ENCODE measurements at regions not wholly inside any gene's neighbourhood (a gene's known extent, or its start where the extent isn't known, plus 50 kb on each side); places are given as distances from the start of the nearest gene placed in this dataset.

DNA sequence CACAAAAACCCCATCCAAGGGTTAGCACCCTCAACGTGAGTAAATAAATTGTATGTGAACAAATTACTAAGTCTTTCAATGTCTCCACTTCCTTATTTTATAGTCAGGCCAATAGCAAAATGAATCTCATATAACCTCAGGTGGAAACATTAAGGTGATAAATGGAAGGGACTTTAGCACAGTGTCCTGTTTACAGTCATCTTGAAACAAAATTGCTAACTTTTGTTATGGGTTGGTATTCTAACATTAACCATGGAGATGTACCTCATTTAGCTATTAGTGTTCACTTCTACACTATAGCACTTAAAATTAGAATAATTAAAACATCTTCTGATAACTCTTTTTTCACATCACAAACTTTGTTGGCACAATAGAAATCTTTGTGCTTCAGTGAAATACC is 255.8 kb upstream of the CNTNAP2 start:
- TF ChIP-seq MAZ (IDR thresholded peaks at IDR 0.05; ENCODE audit: borderline replicate concordance, low read depth, low read length) = no peak
- TF ChIP-seq ZSCAN20 (CRISPR knock-in tag; IDR thresholded peaks at IDR 0.05) = no peak
- TF ChIP-seq KDM1A (IDR thresholded peaks at IDR 0.05; ENCODE audit: low read depth) = no peak
- no peak for TF ChIP-seq RFX5 (IDR thresholded peaks at IDR 0.05)
- TF ChIP-seq, protein P1, sequence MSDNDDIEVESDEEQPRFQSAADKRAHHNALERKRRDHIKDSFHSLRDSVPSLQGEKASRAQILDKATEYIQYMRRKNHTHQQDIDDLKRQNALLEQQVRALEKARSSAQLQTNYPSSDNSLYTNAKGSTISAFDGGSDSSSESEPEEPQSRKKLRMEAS (IDR thresholded peaks at IDR 0.05) = no peak
- TF ChIP-seq, protein P2, sequence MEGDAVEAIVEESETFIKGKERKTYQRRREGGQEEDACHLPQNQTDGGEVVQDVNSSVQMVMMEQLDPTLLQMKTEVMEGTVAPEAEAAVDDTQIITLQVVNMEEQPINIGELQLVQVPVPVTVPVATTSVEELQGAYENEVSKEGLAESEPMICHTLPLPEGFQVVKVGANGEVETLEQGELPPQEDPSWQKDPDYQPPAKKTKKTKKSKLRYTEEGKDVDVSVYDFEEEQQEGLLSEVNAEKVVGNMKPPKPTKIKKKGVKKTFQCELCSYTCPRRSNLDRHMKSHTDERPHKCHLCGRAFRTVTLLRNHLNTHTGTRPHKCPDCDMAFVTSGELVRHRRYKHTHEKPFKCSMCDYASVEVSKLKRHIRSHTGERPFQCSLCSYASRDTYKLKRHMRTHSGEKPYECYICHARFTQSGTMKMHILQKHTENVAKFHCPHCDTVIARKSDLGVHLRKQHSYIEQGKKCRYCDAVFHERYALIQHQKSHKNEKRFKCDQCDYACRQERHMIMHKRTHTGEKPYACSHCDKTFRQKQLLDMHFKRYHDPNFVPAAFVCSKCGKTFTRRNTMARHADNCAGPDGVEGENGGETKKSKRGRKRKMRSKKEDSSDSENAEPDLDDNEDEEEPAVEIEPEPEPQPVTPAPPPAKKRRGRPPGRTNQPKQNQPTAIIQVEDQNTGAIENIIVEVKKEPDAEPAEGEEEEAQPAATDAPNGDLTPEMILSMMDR (IDR thresholded peaks at IDR 0.05) = no peak
- TF ChIP-seq, protein P3, sequence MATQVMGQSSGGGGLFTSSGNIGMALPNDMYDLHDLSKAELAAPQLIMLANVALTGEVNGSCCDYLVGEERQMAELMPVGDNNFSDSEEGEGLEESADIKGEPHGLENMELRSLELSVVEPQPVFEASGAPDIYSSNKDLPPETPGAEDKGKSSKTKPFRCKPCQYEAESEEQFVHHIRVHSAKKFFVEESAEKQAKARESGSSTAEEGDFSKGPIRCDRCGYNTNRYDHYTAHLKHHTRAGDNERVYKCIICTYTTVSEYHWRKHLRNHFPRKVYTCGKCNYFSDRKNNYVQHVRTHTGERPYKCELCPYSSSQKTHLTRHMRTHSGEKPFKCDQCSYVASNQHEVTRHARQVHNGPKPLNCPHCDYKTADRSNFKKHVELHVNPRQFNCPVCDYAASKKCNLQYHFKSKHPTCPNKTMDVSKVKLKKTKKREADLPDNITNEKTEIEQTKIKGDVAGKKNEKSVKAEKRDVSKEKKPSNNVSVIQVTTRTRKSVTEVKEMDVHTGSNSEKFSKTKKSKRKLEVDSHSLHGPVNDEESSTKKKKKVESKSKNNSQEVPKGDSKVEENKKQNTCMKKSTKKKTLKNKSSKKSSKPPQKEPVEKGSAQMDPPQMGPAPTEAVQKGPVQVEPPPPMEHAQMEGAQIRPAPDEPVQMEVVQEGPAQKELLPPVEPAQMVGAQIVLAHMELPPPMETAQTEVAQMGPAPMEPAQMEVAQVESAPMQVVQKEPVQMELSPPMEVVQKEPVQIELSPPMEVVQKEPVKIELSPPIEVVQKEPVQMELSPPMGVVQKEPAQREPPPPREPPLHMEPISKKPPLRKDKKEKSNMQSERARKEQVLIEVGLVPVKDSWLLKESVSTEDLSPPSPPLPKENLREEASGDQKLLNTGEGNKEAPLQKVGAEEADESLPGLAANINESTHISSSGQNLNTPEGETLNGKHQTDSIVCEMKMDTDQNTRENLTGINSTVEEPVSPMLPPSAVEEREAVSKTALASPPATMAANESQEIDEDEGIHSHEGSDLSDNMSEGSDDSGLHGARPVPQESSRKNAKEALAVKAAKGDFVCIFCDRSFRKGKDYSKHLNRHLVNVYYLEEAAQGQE (IDR thresholded peaks at IDR 0.05) = no peak
- no peak for TF ChIP-seq JUNB (IDR thresholded peaks at IDR 0.05)
- TF ChIP-seq, protein P4, sequence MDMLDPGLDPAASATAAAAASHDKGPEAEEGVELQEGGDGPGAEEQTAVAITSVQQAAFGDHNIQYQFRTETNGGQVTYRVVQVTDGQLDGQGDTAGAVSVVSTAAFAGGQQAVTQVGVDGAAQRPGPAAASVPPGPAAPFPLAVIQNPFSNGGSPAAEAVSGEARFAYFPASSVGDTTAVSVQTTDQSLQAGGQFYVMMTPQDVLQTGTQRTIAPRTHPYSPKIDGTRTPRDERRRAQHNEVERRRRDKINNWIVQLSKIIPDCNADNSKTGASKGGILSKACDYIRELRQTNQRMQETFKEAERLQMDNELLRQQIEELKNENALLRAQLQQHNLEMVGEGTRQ (IDR thresholded peaks at IDR 0.05) = no peak
- TF ChIP-seq POLR2A (IDR thresholded peaks at IDR 0.05; ENCODE audit: low read length) = no peak
- TF ChIP-seq EHMT2 (IDR thresholded peaks at IDR 0.05; ENCODE audit: low read depth) = no peak
- no peak for TF ChIP-seq TFCP2L1 (CRISPR knock-in tag; IDR thresholded peaks at IDR 0.05)

Data from A549 (cell line).